ENCODE measurements at regions not wholly inside any gene's neighbourhood (a gene's known extent, or its start where the extent isn't known, plus 50 kb on each side); places are given as distances from the start of the nearest gene placed in this dataset.

GRCh38 chr6:9754515-9754914 is 660.4 kb downstream of the TFAP2A start:
- TF ChIP-seq CTCF (IDR thresholded peaks at IDR 0.05) (no peak), POLR2A (IDR thresholded peaks at IDR 0.05) (no peak)
